ENCODE measurements at regions not wholly inside any gene's neighbourhood (a gene's known extent, or its start where the extent isn't known, plus 50 kb on each side); places are given as distances from the start of the nearest gene placed in this dataset.

DNA sequence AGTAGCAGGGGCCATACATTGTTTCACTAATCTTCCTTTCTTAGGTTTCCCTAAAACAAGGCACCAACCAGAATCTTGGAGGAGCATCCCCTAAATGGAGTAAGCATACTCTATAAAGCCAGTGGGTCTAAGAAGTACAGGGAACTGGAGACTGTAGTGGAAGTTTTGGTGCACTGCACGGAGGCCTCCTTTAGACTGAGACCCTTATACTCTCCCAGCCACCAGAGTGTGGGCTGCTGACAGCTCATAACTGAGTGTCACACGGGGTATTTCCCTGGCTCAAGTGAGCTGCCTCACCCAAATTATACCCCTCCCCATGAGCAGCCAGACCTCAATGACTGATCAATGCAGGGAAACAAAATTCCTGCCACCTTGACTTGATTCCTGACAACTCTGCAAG lies 349.5 kb downstream of the NDFIP2 start (continued):
- TF ChIP-seq, protein P1, sequence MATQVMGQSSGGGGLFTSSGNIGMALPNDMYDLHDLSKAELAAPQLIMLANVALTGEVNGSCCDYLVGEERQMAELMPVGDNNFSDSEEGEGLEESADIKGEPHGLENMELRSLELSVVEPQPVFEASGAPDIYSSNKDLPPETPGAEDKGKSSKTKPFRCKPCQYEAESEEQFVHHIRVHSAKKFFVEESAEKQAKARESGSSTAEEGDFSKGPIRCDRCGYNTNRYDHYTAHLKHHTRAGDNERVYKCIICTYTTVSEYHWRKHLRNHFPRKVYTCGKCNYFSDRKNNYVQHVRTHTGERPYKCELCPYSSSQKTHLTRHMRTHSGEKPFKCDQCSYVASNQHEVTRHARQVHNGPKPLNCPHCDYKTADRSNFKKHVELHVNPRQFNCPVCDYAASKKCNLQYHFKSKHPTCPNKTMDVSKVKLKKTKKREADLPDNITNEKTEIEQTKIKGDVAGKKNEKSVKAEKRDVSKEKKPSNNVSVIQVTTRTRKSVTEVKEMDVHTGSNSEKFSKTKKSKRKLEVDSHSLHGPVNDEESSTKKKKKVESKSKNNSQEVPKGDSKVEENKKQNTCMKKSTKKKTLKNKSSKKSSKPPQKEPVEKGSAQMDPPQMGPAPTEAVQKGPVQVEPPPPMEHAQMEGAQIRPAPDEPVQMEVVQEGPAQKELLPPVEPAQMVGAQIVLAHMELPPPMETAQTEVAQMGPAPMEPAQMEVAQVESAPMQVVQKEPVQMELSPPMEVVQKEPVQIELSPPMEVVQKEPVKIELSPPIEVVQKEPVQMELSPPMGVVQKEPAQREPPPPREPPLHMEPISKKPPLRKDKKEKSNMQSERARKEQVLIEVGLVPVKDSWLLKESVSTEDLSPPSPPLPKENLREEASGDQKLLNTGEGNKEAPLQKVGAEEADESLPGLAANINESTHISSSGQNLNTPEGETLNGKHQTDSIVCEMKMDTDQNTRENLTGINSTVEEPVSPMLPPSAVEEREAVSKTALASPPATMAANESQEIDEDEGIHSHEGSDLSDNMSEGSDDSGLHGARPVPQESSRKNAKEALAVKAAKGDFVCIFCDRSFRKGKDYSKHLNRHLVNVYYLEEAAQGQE (IDR thresholded peaks at IDR 0.05; ENCODE audit: low read depth, low read length): no peak
- no peak for TF ChIP-seq SMAD1 (IDR thresholded peaks at IDR 0.05; ENCODE audit: low read depth, partially characterized antibody)
- TF ChIP-seq, protein P2, sequence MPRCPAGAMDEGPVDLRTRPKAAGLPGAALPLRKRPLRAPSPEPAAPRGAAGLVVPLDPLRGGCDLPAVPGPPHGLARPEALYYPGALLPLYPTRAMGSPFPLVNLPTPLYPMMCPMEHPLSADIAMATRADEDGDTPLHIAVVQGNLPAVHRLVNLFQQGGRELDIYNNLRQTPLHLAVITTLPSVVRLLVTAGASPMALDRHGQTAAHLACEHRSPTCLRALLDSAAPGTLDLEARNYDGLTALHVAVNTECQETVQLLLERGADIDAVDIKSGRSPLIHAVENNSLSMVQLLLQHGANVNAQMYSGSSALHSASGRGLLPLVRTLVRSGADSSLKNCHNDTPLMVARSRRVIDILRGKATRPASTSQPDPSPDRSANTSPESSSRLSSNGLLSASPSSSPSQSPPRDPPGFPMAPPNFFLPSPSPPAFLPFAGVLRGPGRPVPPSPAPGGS (IDR thresholded peaks at IDR 0.05; ENCODE audit: borderline replicate concordance, insufficient read depth, low read depth, low read length, poor library complexity, severe bottlenecking): no peak
- TF ChIP-seq, protein P3, sequence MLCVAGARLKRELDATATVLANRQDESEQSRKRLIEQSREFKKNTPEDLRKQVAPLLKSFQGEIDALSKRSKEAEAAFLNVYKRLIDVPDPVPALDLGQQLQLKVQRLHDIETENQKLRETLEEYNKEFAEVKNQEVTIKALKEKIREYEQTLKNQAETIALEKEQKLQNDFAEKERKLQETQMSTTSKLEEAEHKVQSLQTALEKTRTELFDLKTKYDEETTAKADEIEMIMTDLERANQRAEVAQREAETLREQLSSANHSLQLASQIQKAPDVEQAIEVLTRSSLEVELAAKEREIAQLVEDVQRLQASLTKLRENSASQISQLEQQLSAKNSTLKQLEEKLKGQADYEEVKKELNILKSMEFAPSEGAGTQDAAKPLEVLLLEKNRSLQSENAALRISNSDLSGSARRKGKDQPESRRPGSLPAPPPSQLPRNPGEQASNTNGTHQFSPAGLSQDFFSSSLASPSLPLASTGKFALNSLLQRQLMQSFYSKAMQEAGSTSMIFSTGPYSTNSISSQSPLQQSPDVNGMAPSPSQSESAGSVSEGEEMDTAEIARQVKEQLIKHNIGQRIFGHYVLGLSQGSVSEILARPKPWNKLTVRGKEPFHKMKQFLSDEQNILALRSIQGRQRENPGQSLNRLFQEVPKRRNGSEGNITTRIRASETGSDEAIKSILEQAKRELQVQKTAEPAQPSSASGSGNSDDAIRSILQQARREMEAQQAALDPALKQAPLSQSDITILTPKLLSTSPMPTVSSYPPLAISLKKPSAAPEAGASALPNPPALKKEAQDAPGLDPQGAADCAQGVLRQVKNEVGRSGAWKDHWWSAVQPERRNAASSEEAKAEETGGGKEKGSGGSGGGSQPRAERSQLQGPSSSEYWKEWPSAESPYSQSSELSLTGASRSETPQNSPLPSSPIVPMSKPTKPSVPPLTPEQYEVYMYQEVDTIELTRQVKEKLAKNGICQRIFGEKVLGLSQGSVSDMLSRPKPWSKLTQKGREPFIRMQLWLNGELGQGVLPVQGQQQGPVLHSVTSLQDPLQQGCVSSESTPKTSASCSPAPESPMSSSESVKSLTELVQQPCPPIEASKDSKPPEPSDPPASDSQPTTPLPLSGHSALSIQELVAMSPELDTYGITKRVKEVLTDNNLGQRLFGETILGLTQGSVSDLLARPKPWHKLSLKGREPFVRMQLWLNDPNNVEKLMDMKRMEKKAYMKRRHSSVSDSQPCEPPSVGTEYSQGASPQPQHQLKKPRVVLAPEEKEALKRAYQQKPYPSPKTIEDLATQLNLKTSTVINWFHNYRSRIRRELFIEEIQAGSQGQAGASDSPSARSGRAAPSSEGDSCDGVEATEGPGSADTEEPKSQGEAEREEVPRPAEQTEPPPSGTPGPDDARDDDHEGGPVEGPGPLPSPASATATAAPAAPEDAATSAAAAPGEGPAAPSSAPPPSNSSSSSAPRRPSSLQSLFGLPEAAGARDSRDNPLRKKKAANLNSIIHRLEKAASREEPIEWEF (IDR thresholded peaks at IDR 0.05; ENCODE audit: insufficient replicate concordance, low read depth, low read length): no peak

All from GM12878 (cell line).